ENCODE measurements at regions not wholly inside any gene's neighbourhood (a gene's known extent, or its start where the extent isn't known, plus 50 kb on each side); places are given as distances from the start of the nearest gene placed in this dataset.

DNA sequence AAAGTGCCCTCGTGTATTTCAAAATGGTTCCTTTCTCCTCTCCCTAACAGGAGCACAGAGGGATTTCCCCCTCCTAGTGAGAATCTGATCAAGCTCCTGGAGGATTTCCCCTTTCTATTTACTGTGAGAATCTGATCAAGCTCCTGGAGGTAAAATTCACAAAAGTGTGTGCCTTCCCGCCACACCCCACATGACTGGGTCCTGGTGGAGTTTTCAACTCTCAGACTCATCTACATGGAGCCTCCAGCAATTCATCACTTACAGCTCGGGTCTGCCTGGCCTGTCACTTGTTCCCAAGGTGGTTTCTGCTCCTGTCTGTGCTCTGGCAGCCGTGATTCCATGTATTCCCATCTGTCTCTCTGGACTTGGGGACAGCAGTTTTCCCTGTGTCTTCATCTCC is 590.7 kb downstream of the FBXO15 start:
- TF ChIP-seq, protein P1, sequence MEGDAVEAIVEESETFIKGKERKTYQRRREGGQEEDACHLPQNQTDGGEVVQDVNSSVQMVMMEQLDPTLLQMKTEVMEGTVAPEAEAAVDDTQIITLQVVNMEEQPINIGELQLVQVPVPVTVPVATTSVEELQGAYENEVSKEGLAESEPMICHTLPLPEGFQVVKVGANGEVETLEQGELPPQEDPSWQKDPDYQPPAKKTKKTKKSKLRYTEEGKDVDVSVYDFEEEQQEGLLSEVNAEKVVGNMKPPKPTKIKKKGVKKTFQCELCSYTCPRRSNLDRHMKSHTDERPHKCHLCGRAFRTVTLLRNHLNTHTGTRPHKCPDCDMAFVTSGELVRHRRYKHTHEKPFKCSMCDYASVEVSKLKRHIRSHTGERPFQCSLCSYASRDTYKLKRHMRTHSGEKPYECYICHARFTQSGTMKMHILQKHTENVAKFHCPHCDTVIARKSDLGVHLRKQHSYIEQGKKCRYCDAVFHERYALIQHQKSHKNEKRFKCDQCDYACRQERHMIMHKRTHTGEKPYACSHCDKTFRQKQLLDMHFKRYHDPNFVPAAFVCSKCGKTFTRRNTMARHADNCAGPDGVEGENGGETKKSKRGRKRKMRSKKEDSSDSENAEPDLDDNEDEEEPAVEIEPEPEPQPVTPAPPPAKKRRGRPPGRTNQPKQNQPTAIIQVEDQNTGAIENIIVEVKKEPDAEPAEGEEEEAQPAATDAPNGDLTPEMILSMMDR (IDR thresholded peaks at IDR 0.05; ENCODE audit: low read depth, low read length) = no peak
- H3K4me3 ChIP-seq (ENCODE audit: low read depth, low read length) = no peak overlapping the region

DNA sequence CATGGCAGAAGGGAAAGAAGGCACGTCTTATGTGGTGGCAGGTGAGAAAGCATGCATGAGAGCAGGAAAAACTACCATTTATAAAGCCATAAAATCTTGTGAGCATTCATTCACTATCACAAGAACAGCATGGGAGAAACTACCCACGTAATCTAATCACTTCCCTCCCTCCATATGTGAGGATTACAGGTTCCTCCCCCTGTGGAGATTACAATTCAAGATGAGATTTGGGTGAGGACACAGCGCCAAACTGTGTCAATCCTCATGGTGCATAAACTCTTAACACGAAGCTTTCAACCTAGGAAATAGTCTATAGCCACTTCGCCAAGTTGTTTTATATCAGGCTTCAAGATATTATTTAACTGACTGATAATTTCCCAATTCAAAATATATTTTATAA is 595.5 kb downstream of the FBXO15 start:
- no peak overlapping the region for H3K4me3 ChIP-seq (ENCODE audit: low read depth, low read length)
- TF ChIP-seq, protein P1 (IDR thresholded peaks at IDR 0.05; ENCODE audit: low read depth, low read length) = no peak

DNA sequence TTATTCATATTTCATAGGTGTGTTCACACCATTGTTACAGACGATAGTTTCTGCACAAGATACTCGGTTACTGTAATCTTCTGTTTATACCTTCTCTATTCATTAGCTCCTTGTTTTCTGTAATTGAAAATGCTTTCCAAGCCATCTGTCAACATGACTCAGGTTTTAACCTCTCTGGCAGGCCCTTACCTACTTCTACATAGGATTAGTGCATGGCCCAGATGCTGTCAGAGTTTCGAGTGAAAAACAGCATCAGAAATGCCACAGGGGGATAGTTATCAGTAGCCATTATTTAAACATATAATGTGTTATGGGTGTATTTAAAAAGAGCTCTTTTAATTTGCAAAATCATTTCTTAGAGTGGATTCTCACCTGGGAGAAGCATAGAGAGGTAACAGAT is 596.4 kb downstream of the FBXO15 start:
- no peak overlapping the region for H3K4me3 ChIP-seq (ENCODE audit: low read depth, low read length)
- TF ChIP-seq, protein P1 (IDR thresholded peaks at IDR 0.05; ENCODE audit: low read depth, low read length) = no peak

DNA sequence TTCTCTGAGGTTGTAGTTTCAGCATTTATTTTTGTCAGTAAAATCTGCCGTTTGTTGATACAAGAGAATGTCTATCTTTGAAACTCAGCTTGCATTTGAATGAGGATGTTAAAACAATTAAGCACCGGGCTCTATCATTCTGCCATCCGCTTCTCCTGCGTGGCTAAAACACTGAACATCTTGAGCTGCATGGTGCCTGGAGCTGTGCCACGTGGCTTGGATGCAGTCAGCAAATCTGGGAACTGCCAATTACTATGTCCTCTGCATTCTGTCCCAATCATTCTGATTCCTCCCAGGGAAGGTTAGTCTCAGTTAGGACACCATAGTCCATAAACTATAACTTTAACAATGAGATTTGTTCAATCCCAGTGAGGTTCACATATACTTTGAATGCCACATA is 598.4 kb downstream of the FBXO15 start:
- TF ChIP-seq, protein P1 (IDR thresholded peaks at IDR 0.05; ENCODE audit: low read depth, low read length) = no peak
- no peak overlapping the region for H3K4me3 ChIP-seq (ENCODE audit: low read depth, low read length)

DNA sequence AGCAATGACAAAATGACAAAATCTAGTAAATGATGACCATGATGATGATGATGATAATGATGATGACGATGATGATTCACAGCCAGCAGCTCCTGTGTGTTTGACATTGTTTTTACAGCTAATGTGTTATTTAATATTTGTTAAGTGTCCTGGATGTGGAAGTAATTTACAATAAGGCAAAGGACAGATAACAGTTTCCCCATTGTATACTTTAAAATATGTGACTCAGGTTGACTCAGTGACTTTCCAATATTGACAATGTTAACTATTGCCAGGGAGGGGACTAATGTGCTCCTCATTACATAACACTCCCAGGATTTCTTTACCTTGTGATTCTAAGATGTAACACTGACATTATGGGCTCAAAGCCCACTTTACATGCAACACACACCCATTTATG is 602.2 kb downstream of the FBXO15 start:
- no peak overlapping the region for H3K4me3 ChIP-seq (ENCODE audit: low read depth, low read length)
- TF ChIP-seq, protein P1 (IDR thresholded peaks at IDR 0.05; ENCODE audit: low read depth, low read length) = no peak

DNA sequence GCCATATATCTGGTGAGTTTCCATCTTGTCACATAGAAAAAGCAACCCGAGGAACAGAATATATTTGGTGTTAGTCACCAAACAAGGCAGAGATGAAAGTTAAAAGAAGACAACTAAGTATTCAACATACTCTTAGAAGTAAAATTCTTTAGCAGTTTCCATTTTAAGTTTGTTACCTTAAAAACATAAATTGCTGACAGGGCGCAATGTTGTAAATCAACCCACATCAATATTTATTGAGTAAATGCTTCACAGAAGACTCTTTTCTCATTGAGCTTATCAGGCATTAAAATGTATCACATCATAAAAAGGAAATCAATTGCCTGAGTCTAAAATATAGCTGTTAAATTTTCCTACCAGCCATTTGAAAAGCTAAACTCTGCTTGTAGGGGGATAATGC is 603.0 kb downstream of the FBXO15 start:
- H3K4me3 ChIP-seq (ENCODE audit: low read depth, low read length) = no peak overlapping the region
- TF ChIP-seq, protein P1 (IDR thresholded peaks at IDR 0.05; ENCODE audit: low read depth, low read length) = no peak

DNA sequence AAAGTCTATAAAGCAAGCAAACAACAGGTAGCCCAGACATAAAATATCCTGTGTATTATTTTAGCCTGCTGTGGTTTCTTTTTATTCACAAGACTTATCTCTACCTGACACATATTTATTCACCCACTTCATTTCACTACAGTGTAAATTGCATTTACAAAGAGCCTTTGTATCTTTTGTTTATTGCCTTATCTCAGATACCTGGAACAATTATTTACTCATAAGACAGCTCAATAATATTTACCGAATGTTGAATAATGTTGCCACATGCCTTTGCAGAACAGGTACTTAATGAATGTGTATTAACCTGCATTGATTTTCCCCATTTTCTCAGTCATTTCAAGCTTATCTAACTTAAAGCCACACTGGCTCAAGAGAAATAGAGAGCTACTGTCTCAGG is 603.6 kb downstream of the FBXO15 start:
- TF ChIP-seq, protein P1 (IDR thresholded peaks at IDR 0.05; ENCODE audit: low read depth, low read length) = no peak
- no peak overlapping the region for H3K4me3 ChIP-seq (ENCODE audit: low read depth, low read length)

Data from WI38 (cell line).